Myocyte (in vitro differentiated cells): ENCODE measurements at regions not wholly inside any gene's neighbourhood (a gene's known extent, or its start where the extent isn't known, plus 50 kb on each side); places are given as distances from the start of the nearest gene placed in this dataset.

Source experiments
- DNase-seq: peaks from one replicate; pipeline ENCODE4 v3.0.0-alpha.2; 2012; ENCODE audit warnings: low read depth

- DNase-seq = no peak
Observed at GRCh38 chr10:3723766-3724165, 61.2 kb downstream of the KLF6 start.

- DNase-seq = peak; percentile 30
Observed at GRCh38 chr10:3720228-3721019, 64.6 kb downstream of the KLF6 start.

GRCh38 chr10:3719024-3719843, 65.8 kb downstream of the KLF6 start:
- DNase-seq = no peak

GRCh38 chr10:3716093-3716492, 68.9 kb downstream of the KLF6 start:
- no peak for DNase-seq

GRCh38 chr10:3714967-3715366, 70.0 kb downstream of the KLF6 start:
- no peak for DNase-seq

- DNase-seq = no peak
Observed at GRCh38 chr10:3714531-3714930, 70.5 kb downstream of the KLF6 start.

- DNase-seq = no peak
Observed at GRCh38 chr10:3712707-3713106, 72.3 kb downstream of the KLF6 start.

- no peak for DNase-seq
Observed at GRCh38 chr10:3711918-3712317, 73.1 kb downstream of the KLF6 start.

- no peak for DNase-seq
Observed at GRCh38 chr10:3710764-3711163, 74.2 kb downstream of the KLF6 start.

- no peak for DNase-seq
Observed at GRCh38 chr10:3709456-3710060, 75.5 kb downstream of the KLF6 start.

- no peak for DNase-seq
Observed at GRCh38 chr10:3708852-3709251, 76.2 kb downstream of the KLF6 start.

GRCh38 chr10:3704565-3705325, 80.3 kb downstream of the KLF6 start:
- no peak for DNase-seq

- no peak for DNase-seq
Observed at GRCh38 chr10:3702569-3702968, 82.4 kb downstream of the KLF6 start.

GRCh38 chr10:3702056-3702546, 82.9 kb downstream of the KLF6 start:
- DNase-seq = no peak

- DNase-seq = peak; percentile 5
Observed at GRCh38 chr10:3701491-3701890, 83.5 kb downstream of the KLF6 start.

GRCh38 chr10:3700531-3701076, 84.4 kb downstream of the KLF6 start:
- no peak for DNase-seq

GRCh38 chr10:3699916-3700315, 85.1 kb downstream of the KLF6 start:
- DNase-seq = no peak

- DNase-seq = no peak
Observed at GRCh38 chr10:3698312-3698711, 86.7 kb downstream of the KLF6 start.

- no peak for DNase-seq
Observed at GRCh38 chr10:3693698-3694080, 91.3 kb downstream of the KLF6 start.

GRCh38 chr10:3693022-3693697, 91.8 kb downstream of the KLF6 start:
- DNase-seq = no peak
